Large intestine (tissue), 3 donors: ENCODE measurements at regions not wholly inside any gene's neighbourhood (a gene's known extent, or its start where the extent isn't known, plus 50 kb on each side); places are given as distances from the start of the nearest gene placed in this dataset.
A peak's percentile ranks its signal among the peaks of the same experiment; 100 is the strongest.

Experiments used
- DNase-seq, 2 donors: peaks; one replicate each; pipeline versions ENCODE4 v3.0.0 to v3.0.0-alpha.2; 2013
- H3K27ac ChIP-seq: one replicate; pipeline ENCODE4 v1.5.1; 2013; ENCODE audit warnings: low read length
- H3K27me3 ChIP-seq: 2 replicates; pipeline ENCODE4 v1.6.1; 2013; ENCODE audit warnings: low read length; ENCODE audit not compliant: control insufficient read depth, insufficient read depth
- H3K36me3 ChIP-seq: 2 replicates; pipeline ENCODE4 v1.6.1; 2013; ENCODE audit warnings: low read length; ENCODE audit not compliant: control insufficient read depth, insufficient read depth
- H3K4me1 ChIP-seq: one replicate; pipeline ENCODE4 v1.6.1; 2013; ENCODE audit warnings: low read length; ENCODE audit not compliant: control insufficient read depth, insufficient read depth
- H3K4me3 ChIP-seq: one replicate; pipeline ENCODE4 v1.5.1; 2013; ENCODE audit warnings: low read length
- H3K9me3 ChIP-seq: one replicate; pipeline ENCODE4 v1.6.1; 2013; ENCODE audit warnings: mild to moderate bottlenecking, low read depth, low read length, moderate library complexity; ENCODE audit not compliant: control insufficient read depth
- WGBS: methylation state at CpG from one replicate; pipeline ENCODE4 v1.1.5; 2013; ENCODE audit warnings: low lambda C conversion rate; ENCODE audit not compliant: insufficient coverage; 5-methylcytosine and 5-hydroxymethylcytosine counted together

DNA sequence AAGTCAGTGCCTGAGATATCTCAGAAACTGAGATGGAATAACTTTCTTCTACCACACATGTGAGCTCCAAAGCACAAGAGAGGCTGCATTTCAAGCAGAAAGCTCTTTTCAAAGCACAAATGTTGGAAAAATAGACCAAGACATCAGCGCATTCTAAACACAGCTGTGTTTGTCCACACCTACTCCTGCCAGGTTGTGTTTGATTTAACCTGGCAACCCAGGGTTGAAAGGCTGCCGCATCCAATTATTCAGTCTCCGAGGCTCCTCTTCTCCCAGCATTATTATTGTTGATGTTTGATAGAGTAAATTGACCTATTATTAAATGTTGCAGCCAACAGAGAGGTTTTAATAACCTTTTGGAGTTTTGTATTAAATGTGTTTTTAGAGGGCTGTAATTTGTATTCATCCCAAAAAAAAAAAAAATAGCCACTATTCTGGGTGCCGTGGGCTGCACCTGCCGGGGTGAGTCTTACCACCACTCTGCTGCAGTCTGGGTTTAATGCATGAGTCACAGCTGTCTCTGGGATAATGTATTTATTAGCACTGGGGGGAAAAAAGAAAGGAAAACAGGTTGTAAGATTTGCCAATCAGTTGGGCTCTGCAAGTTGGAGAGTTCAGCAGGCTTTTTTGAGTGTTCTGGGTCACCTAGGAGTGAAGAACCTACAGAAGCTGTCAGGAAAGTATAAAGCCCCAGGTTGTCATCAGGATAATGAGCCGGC is 105.2 kb upstream of the NOCT start:
- H3K9me3 ChIP-seq = no peaks in the 10 kb centered on the region
- DNase-seq = peak in 1 of 2 donors; percentile 5
- 17% methylated on average over 2 of the region's 6 CpGs for WGBS
- H3K36me3 ChIP-seq = no peaks in the 10 kb centered on the region
- H3K27me3 ChIP-seq = no peaks in the 10 kb centered on the region
- peaks cover 13% of the 10 kb centered on the region for H3K4me1 ChIP-seq
- H3K4me3 ChIP-seq = no peak overlapping the region
- H3K27ac ChIP-seq = peak overlapping the region; percentile 57

DNA sequence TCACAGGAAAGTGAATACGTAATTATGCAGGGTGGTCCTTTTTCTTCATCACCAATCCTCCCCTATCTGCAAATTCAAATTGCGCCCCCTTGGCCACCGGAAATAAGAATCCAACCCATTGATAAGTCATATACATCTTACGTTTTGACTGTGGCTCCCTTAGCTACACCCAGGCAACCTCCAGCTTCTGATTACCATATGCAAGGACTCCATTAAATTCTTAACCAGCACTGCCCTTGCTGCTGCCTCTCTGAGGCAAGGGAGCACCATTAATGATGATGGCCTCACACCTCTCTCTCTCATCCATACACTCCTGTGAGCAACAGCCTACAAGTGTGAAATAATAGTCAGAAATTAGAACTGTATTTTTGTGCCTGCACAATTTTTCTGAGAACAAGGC is 106.0 kb upstream of the NOCT start:
- H3K36me3 ChIP-seq = no peaks in the 10 kb centered on the region
- H3K4me3 ChIP-seq = no peak overlapping the region
- no peak for DNase-seq
- peaks cover 13% of the 10 kb centered on the region for H3K4me1 ChIP-seq
- H3K27ac ChIP-seq = no peak overlapping the region
- H3K9me3 ChIP-seq = no peaks in the 10 kb centered on the region
- no peaks in the 10 kb centered on the region for H3K27me3 ChIP-seq
- WGBS = no CpG with 5 or more reads among the region's 4 CpGs

DNA sequence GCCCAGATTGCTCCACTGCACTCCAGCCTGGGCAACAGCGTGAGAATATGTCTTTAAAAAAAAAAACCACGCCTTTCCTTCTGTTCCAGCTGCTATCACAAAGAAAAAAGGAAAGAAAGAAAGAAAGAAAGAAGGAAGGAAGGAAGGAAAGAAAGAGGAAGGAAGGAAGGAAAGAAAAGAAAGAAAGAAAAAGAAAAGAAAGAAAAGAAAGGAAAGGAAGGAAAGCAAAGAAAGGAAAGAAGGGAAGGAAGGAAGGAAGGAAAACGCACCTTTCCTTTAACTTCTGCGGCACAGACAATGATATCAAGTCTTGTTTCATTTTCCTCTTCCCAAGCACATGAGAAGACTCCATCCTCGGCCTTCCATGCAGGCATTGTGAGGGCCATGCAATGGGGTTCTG is 107.4 kb upstream of the NOCT start:
- no peaks in the 10 kb centered on the region for H3K27me3 ChIP-seq
- whole genome bisulfite sequencing = 92% methylated on average over 2 of the region's 5 CpGs

DNA sequence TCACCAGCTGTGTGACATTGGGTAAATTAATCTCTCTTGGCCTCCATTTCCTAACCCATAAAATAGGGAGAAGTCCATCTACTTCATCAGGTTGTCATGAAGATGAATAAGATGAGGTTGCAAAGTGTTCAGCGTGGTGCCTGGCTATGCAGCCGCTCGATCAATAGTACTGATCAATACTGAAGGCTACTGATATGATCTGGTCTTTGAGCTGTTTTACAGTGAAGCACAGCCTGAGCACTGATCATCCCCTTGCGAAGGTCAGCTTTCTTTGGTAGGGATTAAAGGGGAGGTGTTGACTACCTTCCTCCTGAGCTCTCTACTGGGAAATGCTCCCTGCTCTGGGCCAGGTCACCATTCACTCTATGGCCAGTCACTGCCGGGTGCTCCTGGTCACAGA is 108.4 kb upstream of the NOCT start:
- H3K27me3 ChIP-seq = no peaks in the 10 kb centered on the region
- H3K36me3 ChIP-seq = no peaks in the 10 kb centered on the region
- WGBS = no CpG with 5 or more reads among the region's 5 CpGs
- H3K27ac ChIP-seq = no peak overlapping the region
- H3K4me1 ChIP-seq = peaks cover 13% of the 10 kb centered on the region
- no peaks in the 10 kb centered on the region for H3K9me3 ChIP-seq
- H3K4me3 ChIP-seq = no peak overlapping the region
- DNase-seq = no peak

More for the DNA sequence above, 107.4 kb upstream of the NOCT start:
- Histone ChIP-seq H3K4me3 (no peak overlapping the region), H3K4me1 (peaks cover 13% of the 10 kb centered on the region), H3K9me3 (no peaks in the 10 kb centered on the region), H3K36me3 (no peaks in the 10 kb centered on the region), H3K27ac (no peak overlapping the region)
- DNase-seq = no peak

DNA sequence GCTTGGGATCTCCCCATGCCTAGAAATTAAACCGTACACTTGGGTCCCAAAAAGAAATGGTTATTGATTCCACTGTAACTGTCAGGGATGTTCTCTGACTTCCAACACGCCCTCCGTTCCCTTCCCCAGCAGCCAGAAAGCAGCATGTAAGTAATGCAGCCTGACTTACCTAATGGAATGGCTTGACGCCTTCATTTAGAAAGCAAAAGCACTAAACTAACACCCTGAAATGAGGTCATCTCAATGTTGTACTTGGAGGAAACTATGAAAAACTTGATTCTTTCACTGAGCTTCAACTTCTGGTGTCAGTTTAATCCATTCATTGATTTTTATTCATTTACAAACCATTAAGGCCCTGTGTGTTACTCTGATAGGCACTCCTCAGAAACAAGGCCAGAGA is 110.8 kb upstream of the NOCT start:
- Histone ChIP-seq H3K9me3 (no peaks in the 10 kb centered on the region), H3K36me3 (no peaks in the 10 kb centered on the region), H3K27ac (no peak overlapping the region), H3K4me3 (no peak overlapping the region), H3K27me3 (no peaks in the 10 kb centered on the region), H3K4me1 (no peaks in the 10 kb centered on the region)
- DNase-seq = no peak
- WGBS = 80% methylated on average over 1 of the region's 4 CpGs

DNA sequence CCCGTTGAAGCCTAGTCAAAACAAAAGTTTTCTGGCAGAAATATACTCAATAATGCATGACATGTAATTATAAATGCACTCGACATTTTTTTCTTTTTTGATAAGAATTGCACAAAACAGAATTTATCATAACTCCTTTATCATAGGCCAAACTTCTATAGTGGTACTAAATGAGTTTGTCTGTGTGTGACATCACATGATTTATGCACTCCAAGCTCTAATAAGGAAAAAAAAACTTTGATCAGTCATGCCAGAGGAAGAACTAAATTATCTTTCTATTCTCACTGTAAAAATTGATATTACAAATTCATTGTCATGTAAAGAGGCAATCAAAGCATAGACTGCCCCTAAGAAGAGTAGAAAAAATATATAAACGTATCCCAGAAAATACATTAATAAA is 112.4 kb upstream of the NOCT start:
- WGBS = 79% methylated on average over 2 of the region's 3 CpGs
- DNase-seq = no peak
- Histone ChIP-seq H3K4me1 (peaks cover 3% of the 10 kb centered on the region), H3K27ac (no peak overlapping the region), H3K4me3 (no peak overlapping the region), H3K9me3 (no peaks in the 10 kb centered on the region), H3K27me3 (no peaks in the 10 kb centered on the region), H3K36me3 (no peaks in the 10 kb centered on the region)

DNA sequence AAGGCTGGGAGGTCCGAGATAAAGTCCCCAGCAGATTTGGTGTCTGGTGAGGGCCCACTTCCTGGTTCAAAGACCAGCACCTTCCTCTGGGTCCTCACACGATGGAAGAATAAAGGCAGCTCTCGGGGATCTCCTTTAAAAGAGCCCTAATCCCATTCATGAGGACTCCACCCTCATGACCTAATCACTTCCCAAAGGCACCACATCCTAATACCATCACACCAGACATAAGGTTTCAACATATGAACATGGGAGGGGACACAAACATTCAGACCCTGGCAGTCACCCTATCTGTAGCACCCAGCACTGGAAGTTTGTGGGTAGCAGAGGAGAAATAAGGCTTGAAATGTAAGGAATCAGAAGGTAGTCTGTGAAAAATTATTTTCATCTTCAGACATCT is 112.9 kb upstream of the NOCT start:
- Histone ChIP-seq H3K36me3 (no peaks in the 10 kb centered on the region), H3K27me3 (no peaks in the 10 kb centered on the region), H3K9me3 (no peaks in the 10 kb centered on the region), H3K4me1 (peaks cover 3% of the 10 kb centered on the region), H3K4me3 (no peak overlapping the region), H3K27ac (no peak overlapping the region)
- no CpG with 5 or more reads among the region's 3 CpGs for WGBS
- DNase-seq = no peak

DNA sequence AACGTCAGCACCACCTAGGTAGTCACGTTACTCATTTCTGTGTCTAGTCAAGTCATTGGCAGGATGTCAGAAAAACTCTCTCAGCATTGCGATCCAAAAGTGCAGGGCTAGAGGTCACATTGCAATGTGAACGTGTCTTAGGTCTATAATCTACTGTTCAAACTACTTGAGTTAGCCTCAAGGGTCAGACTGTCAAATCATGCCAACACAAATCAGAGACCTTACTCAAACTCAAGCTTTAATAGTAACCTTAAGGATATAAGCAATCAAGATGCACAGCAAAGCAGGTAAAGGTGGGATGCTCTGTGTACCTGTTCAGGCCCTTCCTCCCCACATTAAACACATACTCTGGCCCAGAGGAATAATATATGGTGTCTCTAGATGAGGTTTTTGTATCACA is 114.4 kb upstream of the NOCT start:
- no peaks in the 10 kb centered on the region for H3K27me3 ChIP-seq
- H3K36me3 ChIP-seq = no peaks in the 10 kb centered on the region
- no peak overlapping the region for H3K4me3 ChIP-seq
- H3K27ac ChIP-seq = no peak overlapping the region
- no CpG with 5 or more reads among the region's 4 CpGs for WGBS
- peaks cover 8% of the 10 kb centered on the region for H3K4me1 ChIP-seq
- no peaks in the 10 kb centered on the region for H3K9me3 ChIP-seq
- no peak for DNase-seq

DNA sequence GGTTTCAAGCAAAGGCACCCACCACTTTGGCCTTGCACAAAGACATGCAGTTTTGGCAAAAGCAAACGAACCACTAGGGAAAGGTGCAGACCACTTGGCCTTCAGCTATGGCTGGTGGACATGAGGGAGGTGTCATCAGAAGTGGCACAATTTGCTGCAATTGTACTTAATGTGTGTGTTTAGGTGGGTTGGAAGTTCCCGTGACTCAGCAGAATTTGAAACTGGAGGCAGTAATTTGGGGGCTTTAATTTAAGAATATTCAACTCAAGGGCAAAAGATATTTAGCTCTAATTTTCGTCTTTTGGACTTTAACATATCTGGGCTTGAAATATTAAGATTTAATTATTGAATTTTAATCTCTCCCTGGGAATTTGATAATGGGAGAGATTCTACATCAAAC is 115.6 kb upstream of the NOCT start:
- Histone ChIP-seq H3K9me3 (no peaks in the 10 kb centered on the region), H3K27ac (no peak overlapping the region), H3K4me3 (no peak overlapping the region), H3K27me3 (no peaks in the 10 kb centered on the region), H3K4me1 (peaks cover 9% of the 10 kb centered on the region), H3K36me3 (no peaks in the 10 kb centered on the region)
- 83% methylated on average over 1 of the region's 3 CpGs for WGBS
- DNase-seq = no peak

DNA sequence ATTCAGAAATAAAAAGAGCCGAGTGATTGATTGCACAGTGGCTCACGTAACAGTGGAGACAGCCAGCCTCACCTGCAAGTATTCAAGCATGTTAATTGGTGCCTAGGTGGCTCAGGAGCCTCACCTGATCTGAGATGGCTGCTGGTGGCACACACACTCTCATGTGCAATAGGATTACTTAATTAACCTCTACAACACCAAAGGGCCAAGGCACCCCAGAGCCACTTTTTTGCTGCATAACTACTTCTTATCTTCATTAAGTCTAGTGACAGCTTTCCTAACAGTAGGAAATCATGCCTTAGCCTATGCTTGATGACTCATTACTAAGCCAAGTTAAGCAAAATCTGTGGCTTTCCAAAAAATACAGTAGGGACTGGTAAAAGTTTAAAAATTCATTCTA is 117.3 kb upstream of the NOCT start:
- H3K4me1 ChIP-seq = peaks cover 16% of the 10 kb centered on the region
- DNase-seq = peak; percentile 45 to 52
- peak overlapping the region; percentile 66 for H3K27ac ChIP-seq
- no peaks in the 10 kb centered on the region for H3K27me3 ChIP-seq
- H3K4me3 ChIP-seq = no peak overlapping the region
- no peaks in the 10 kb centered on the region for H3K36me3 ChIP-seq
- WGBS = no CpG with 5 or more reads among the region's 2 CpGs
- no peaks in the 10 kb centered on the region for H3K9me3 ChIP-seq

DNA sequence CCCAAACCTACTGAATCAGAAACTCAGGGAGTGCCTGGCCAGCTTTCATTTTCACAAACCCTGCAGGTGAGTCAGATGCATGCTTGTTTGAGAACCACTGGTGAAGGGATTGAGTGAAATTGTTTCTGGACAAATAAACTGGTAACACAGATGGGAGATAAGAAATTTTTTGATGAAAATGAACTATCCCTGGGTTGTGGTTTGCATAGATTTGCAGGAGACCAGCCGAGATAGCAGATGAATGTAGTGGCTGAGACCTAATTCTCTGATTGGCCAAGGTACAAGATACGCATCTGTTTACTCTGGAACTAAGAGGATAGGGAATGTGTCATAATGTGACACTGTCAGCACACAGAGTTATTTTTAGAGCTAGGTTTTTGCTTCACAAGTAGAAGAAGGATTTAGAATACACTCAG is 117.8 kb upstream of the NOCT start:
- DNase-seq = peak; percentile 9 to 55
- no peaks in the 10 kb centered on the region for H3K36me3 ChIP-seq
- no peaks in the 10 kb centered on the region for H3K9me3 ChIP-seq
- H3K4me3 ChIP-seq = no peak overlapping the region
- WGBS = no CpG with 5 or more reads among the region's 2 CpGs
- peak overlapping the region; percentile 66 for H3K27ac ChIP-seq
- peaks cover 16% of the 10 kb centered on the region for H3K4me1 ChIP-seq
- H3K27me3 ChIP-seq = no peaks in the 10 kb centered on the region
